ENCODE measurements at regions not wholly inside any gene's neighbourhood (a gene's known extent, or its start where the extent isn't known, plus 50 kb on each side); places are given as distances from the start of the nearest gene placed in this dataset.

DNA sequence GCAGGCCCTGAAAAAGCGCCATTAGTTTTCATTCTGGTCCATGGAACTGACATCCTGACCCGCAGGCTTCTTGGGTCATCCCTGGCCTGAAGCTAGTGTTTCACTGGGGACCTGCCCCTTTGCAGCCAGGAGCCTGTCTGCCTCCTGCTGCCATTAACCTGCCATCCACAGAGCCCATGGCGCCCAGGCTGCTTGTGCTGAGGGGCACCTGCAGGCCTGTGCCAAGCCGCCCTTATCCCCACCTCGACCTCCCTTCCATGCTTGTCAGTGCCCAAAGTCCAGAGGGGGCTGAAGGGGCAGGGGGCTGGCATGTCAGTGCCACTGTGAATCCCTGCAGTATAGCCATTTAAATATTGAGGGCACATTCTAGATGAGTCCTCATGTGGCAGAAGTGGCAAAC is 207.6 kb upstream of the USP25 start:
- Histone ChIP-seq H3K4me1 (ENCODE audit: insufficient read depth, low read length) (no peaks in the 10 kb centered on the region), H3K9me3 (ENCODE audit: control insufficient read depth, low read depth, low read length) (no peaks in the 10 kb centered on the region), H2AK5ac (ENCODE audit: insufficient read length, low read length) (no peak overlapping the region), H3K9ac (ENCODE audit: extremely low read depth, insufficient read length, low read length) (no peak overlapping the region), H3K14ac (ENCODE audit: insufficient read depth, low read length) (no peak overlapping the region), H3K27me3 (ENCODE audit: insufficient read depth, low read length) (no peaks in the 10 kb centered on the region), H3K27ac (ENCODE audit: insufficient read length, low read depth, low read length) (no peak overlapping the region), H3K4me2 (ENCODE audit: insufficient read depth, insufficient read length, low read length) (no peak overlapping the region), H3K23me2 (ENCODE audit: insufficient read length, low read depth, low read length, poor library complexity, severe bottlenecking) (no peaks in the 10 kb centered on the region), H4K5ac (ENCODE audit: insufficient read length, low read depth, low read length) (no peak overlapping the region), H3K4ac (ENCODE audit: low read depth, low read length) (no peak overlapping the region), H2BK120ac (ENCODE audit: low read depth, low read length, poor library complexity, severe bottlenecking) (no peak overlapping the region), H3K79me1 (ENCODE audit: insufficient read depth, low read depth, low read length, poor library complexity, severe bottlenecking) (no peaks in the 10 kb centered on the region), H3K23ac (ENCODE audit: insufficient read length, low read depth, low read length) (no peak overlapping the region), H2AFZ (ENCODE audit: low read length) (no peak overlapping the region), H4K8ac (replicated peaks; ENCODE audit: insufficient read length, low read depth, low read length) (no peak overlapping the region), H3K79me2 (ENCODE audit: insufficient read depth, low read length) (no peaks in the 10 kb centered on the region), H2BK12ac (ENCODE audit: insufficient read length, low read depth, low read length) (no peak overlapping the region), H4K20me1 (ENCODE audit: control insufficient read depth, insufficient read depth, insufficient read length) (no peaks in the 10 kb centered on the region), H4K91ac (ENCODE audit: insufficient read length, low read depth, low read length) (no peak overlapping the region), H3T11ph (ENCODE audit: low read length) (no peak overlapping the region), H3K56ac (ENCODE audit: insufficient read length, low read depth, low read length) (no peak overlapping the region), H2BK5ac (ENCODE audit: insufficient read length, low read length) (no peak overlapping the region), H3K18ac (ENCODE audit: insufficient read length, low read depth, low read length) (no peak overlapping the region), H2BK15ac (ENCODE audit: low read depth, low read length) (no peak overlapping the region), H2BK20ac (ENCODE audit: low read depth, low read length, poor library complexity, severe bottlenecking) (no peak overlapping the region)
- TF ChIP-seq, protein P1, sequence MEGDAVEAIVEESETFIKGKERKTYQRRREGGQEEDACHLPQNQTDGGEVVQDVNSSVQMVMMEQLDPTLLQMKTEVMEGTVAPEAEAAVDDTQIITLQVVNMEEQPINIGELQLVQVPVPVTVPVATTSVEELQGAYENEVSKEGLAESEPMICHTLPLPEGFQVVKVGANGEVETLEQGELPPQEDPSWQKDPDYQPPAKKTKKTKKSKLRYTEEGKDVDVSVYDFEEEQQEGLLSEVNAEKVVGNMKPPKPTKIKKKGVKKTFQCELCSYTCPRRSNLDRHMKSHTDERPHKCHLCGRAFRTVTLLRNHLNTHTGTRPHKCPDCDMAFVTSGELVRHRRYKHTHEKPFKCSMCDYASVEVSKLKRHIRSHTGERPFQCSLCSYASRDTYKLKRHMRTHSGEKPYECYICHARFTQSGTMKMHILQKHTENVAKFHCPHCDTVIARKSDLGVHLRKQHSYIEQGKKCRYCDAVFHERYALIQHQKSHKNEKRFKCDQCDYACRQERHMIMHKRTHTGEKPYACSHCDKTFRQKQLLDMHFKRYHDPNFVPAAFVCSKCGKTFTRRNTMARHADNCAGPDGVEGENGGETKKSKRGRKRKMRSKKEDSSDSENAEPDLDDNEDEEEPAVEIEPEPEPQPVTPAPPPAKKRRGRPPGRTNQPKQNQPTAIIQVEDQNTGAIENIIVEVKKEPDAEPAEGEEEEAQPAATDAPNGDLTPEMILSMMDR (conservative IDR thresholded peaks at IDR 0.05) = no peak
- no CpG with 5 or more reads among the region's 5 CpGs for WGBS (ENCODE audit: extremely low coverage, insufficient read length, low lambda C conversion rate)
- H3K4me3 Mint-ChIP-seq = no peak overlapping the region
- H3K27me3 Mint-ChIP-seq (ENCODE audit: low read depth) = no peaks in the 10 kb centered on the region
- no peak for DNase-seq
- no peak overlapping the region for H3K27ac Mint-ChIP-seq
- no peaks in the 10 kb centered on the region for H3K4me1 Mint-ChIP-seq
- no peaks in the 10 kb centered on the region; a peak in 1 of 5 replicates for H3K9me3 Mint-ChIP-seq
- H3K36me3 Mint-ChIP-seq (ENCODE audit: insufficient read depth in 1 of 3, low read depth in 3 of 3) = peaks cover 0 to 1% (median 0%) of the 10 kb centered on the region in 3 experiments; a peak in 1 of 7 replicates
